ENCODE measurements at regions not wholly inside any gene's neighbourhood (a gene's known extent, or its start where the extent isn't known, plus 50 kb on each side); places are given as distances from the start of the nearest gene placed in this dataset.

- Histone ChIP-seq H3K9me3 (no peaks in the 10 kb centered on the region), H3K4me1 (no peaks in the 10 kb centered on the region), H3K4me3 (no peak overlapping the region), H3K36me3 (no peaks in the 10 kb centered on the region), H3K27ac (no peak overlapping the region), H3K27me3 (peaks cover 0 to 6% (median 4%) of the 10 kb centered on the region in 3 donors)
- TF ChIP-seq CTCF (IDR thresholded peaks at IDR 0.05 in 4 of 5, conservative IDR thresholded peaks at IDR 0.05 in 1 of 5) (no peak), POLR2A (IDR thresholded peaks at IDR 0.05) (no peak)
- in situ Hi-C loops (cut with MboI; ENCODE audit: low sequenced_read_pairs in 4 of 4) (no loop called here), intact Hi-C loops (cut with DNase I; ENCODE audit: low total_unique reads) (no loop called here)
- no peak for ATAC-seq
- DNase-seq, result no peak
Observed at GRCh38 chr13:111484141-111484925, 163.9 kb downstream of the TEX29 start.

- H3K4me1 ChIP-seq, result no peaks in the 10 kb centered on the region
- ATAC-seq (no peak), DNase-seq (no peak)
- intact Hi-C loops (cut with DNase I; ENCODE audit: low total_unique reads) (no loop called here), in situ Hi-C loops (cut with MboI; ENCODE audit: low sequenced_read_pairs in 4 of 4) (no loop called here)
- H3K27ac ChIP-seq, result no peak overlapping the region
- H3K27me3 ChIP-seq, result peaks cover 0 to 6% (median 4%) of the 10 kb centered on the region in 3 donors
- no peak for TF ChIP-seq CTCF (IDR thresholded peaks at IDR 0.05 in 4 of 5, conservative IDR thresholded peaks at IDR 0.05 in 1 of 5)
- TF ChIP-seq POLR2A (IDR thresholded peaks at IDR 0.05), result no peak
- no peak overlapping the region for H3K4me3 ChIP-seq
- no peaks in the 10 kb centered on the region for H3K9me3 ChIP-seq
- H3K36me3 ChIP-seq, result no peaks in the 10 kb centered on the region
Observed at GRCh38 chr13:111484959-111485358, 164.5 kb downstream of the TEX29 start.

- Histone ChIP-seq H3K27ac (no peak overlapping the region), H3K4me1 (no peaks in the 10 kb centered on the region), H3K27me3 (peaks cover 0 to 6% (median 4%) of the 10 kb centered on the region in 3 donors), H3K36me3 (no peaks in the 10 kb centered on the region), H3K9me3 (no peaks in the 10 kb centered on the region), H3K4me3 (no peak overlapping the region)
- DNase-seq, result no peak
- TF ChIP-seq CTCF (IDR thresholded peaks at IDR 0.05 in 4 of 5, conservative IDR thresholded peaks at IDR 0.05 in 1 of 5) (no peak), POLR2A (IDR thresholded peaks at IDR 0.05) (no peak)
- intact Hi-C loops (cut with DNase I; ENCODE audit: low total_unique reads) (no loop called here), in situ Hi-C loops (cut with MboI; ENCODE audit: low sequenced_read_pairs in 4 of 4) (no loop called here)
- ATAC-seq, result no peak
Observed at GRCh38 chr13:111485491-111486250, 165.2 kb downstream of the TEX29 start.

GRCh38 chr13:111486331-111486730 lies 165.9 kb downstream of the TEX29 start:
- TF ChIP-seq POLR2A (IDR thresholded peaks at IDR 0.05) (no peak), CTCF (IDR thresholded peaks at IDR 0.05 in 4 of 5, conservative IDR thresholded peaks at IDR 0.05 in 1 of 5) (no peak)
- in situ Hi-C loops (cut with MboI; ENCODE audit: low sequenced_read_pairs in 4 of 4) (no loop called here), intact Hi-C loops (cut with DNase I; ENCODE audit: low total_unique reads) (no loop called here)
- Histone ChIP-seq H3K36me3 (no peaks in the 10 kb centered on the region), H3K4me3 (no peak overlapping the region), H3K27me3 (peaks cover 0 to 6% (median 4%) of the 10 kb centered on the region in 3 donors), H3K4me1 (no peaks in the 10 kb centered on the region), H3K9me3 (no peaks in the 10 kb centered on the region), H3K27ac (no peak overlapping the region)
- ATAC-seq (no peak), DNase-seq (no peak)
